ENCODE measurements at regions not wholly inside any gene's neighbourhood (a gene's known extent, or its start where the extent isn't known, plus 50 kb on each side); places are given as distances from the start of the nearest gene placed in this dataset.

- Histone ChIP-seq H3K4me1 (ENCODE audit: insufficient read depth, low read length, poor library complexity, severe bottlenecking) (peaks cover 22% of the 10 kb centered on the region), H3K27ac (ENCODE audit: low read depth, low read length, poor library complexity, severe bottlenecking) (no peak overlapping the region), H3K4me3 (ENCODE audit: low read depth, low read length, poor library complexity, severe bottlenecking) (no peak overlapping the region), H3K27me3 (replicated peaks; ENCODE audit: insufficient read depth, low read depth, low read length, poor library complexity) (no peaks in the 10 kb centered on the region), H3K36me3 (ENCODE audit: insufficient read depth, low read length, poor library complexity, severe bottlenecking) (no peaks in the 10 kb centered on the region), H3K9me3 (ENCODE audit: low read depth, low read length, poor library complexity, severe bottlenecking) (no peaks in the 10 kb centered on the region)
- TF ChIP-seq CTCF (conservative IDR thresholded peaks at IDR 0.05; ENCODE audit: low read depth, low read length) (no peak), EZH2 (IDR thresholded peaks at IDR 0.05; ENCODE audit: borderline replicate concordance, low read depth, low read length, poor library complexity, severe bottlenecking) (no peak)
- ChIA-PET POLR2A (ENCODE audit: low non-redundant PET) (no interaction called here), CTCF (no interaction called here)
- DNase-seq (ENCODE audit: low spot score) = no peak
- BruUV-seq (replicated peaks) = no TSS peak
- intact Hi-C loops (cut with micrococcal nuclease; ENCODE audit: unreplicated experiment) = no loop called here
These were observed 135.0 kb downstream of the NAV1 start for GRCh38 chr1:201673915-201674314.

- no peak for DNase-seq (ENCODE audit: low spot score)
- Histone ChIP-seq H3K4me1 (ENCODE audit: insufficient read depth, low read length, poor library complexity, severe bottlenecking) (peaks cover 25% of the 10 kb centered on the region), H3K9me3 (ENCODE audit: low read depth, low read length, poor library complexity, severe bottlenecking) (no peaks in the 10 kb centered on the region), H3K27me3 (replicated peaks; ENCODE audit: insufficient read depth, low read depth, low read length, poor library complexity) (no peaks in the 10 kb centered on the region), H3K36me3 (ENCODE audit: insufficient read depth, low read length, poor library complexity, severe bottlenecking) (no peaks in the 10 kb centered on the region), H3K27ac (ENCODE audit: low read depth, low read length, poor library complexity, severe bottlenecking) (no peak overlapping the region), H3K4me3 (ENCODE audit: low read depth, low read length, poor library complexity, severe bottlenecking) (no peak overlapping the region)
- no peak for TF ChIP-seq EZH2 (IDR thresholded peaks at IDR 0.05; ENCODE audit: borderline replicate concordance, low read depth, low read length, poor library complexity, severe bottlenecking)
- no peak for TF ChIP-seq CTCF (conservative IDR thresholded peaks at IDR 0.05; ENCODE audit: low read depth, low read length)
- intact Hi-C loops (cut with micrococcal nuclease; ENCODE audit: unreplicated experiment) = no loop called here
- ChIA-PET POLR2A (ENCODE audit: low non-redundant PET) (no interaction called here), CTCF (no interaction called here)
- BruUV-seq (replicated peaks) = no TSS peak
These were observed 136.2 kb downstream of the NAV1 start for GRCh38 chr1:201675143-201675542.

GRCh38 chr1:201676197-201676596 is 137.3 kb downstream of the NAV1 start:
- ChIA-PET CTCF (no interaction called here), POLR2A (ENCODE audit: low non-redundant PET) (interaction anchor here (0.7 kb wide), 1 partner anchor 14 kb away, joined by 3 read pairs; no protein-coding TSS in a partner anchor)
- no TSS peak for BruUV-seq (replicated peaks)
- Histone ChIP-seq H3K36me3 (ENCODE audit: insufficient read depth, low read length, poor library complexity, severe bottlenecking) (no peaks in the 10 kb centered on the region), H3K4me3 (ENCODE audit: low read depth, low read length, poor library complexity, severe bottlenecking) (no peak overlapping the region), H3K27ac (ENCODE audit: low read depth, low read length, poor library complexity, severe bottlenecking) (peak overlapping the region; percentile 25), H3K9me3 (ENCODE audit: low read depth, low read length, poor library complexity, severe bottlenecking) (no peaks in the 10 kb centered on the region), H3K4me1 (ENCODE audit: insufficient read depth, low read length, poor library complexity, severe bottlenecking) (peaks cover 25% of the 10 kb centered on the region), H3K27me3 (replicated peaks; ENCODE audit: insufficient read depth, low read depth, low read length, poor library complexity) (no peaks in the 10 kb centered on the region)
- DNase-seq (ENCODE audit: low spot score) = peak; percentile 47
- intact Hi-C loops (cut with micrococcal nuclease; ENCODE audit: unreplicated experiment) = no loop called here
- TF ChIP-seq EZH2 (IDR thresholded peaks at IDR 0.05; ENCODE audit: borderline replicate concordance, low read depth, low read length, poor library complexity, severe bottlenecking) = no peak
- TF ChIP-seq CTCF (conservative IDR thresholded peaks at IDR 0.05; ENCODE audit: low read depth, low read length) = no peak
